Liver (tissue), 8 donors: ENCODE measurements at regions not wholly inside any gene's neighbourhood (a gene's known extent, or its start where the extent isn't known, plus 50 kb on each side); places are given as distances from the start of the nearest gene placed in this dataset.

ENCODE experiments used
- DNase-seq: peaks from one replicate; pipeline ENCODE4 v3.0.0-alpha.2; 2017; ENCODE audit warnings: low spot score
- H3K27ac ChIP-seq, 2 donors: one replicate each; pipeline ENCODE4 v1.7.0; 2013; ENCODE audit warnings: inconsistent platforms in 2 of 2, low read length in 2 of 2, control low read depth in 1 of 2, low read depth in 1 of 2, mild to moderate bottlenecking in 1 of 2
- H3K27me3 ChIP-seq, 4 donors: one replicate each; pipeline versions ENCODE4 v1.6.1 to v1.7.0; 2013; ENCODE audit warnings: low read length in 3 of 4, inconsistent platforms in 1 of 4, mild to moderate bottlenecking in 1 of 4, moderate library complexity in 1 of 4; ENCODE audit not compliant: control insufficient read depth in 4 of 4, insufficient read depth in 4 of 4
- H3K36me3 ChIP-seq, 4 donors: one replicate each; pipeline versions ENCODE4 v1.6.1 to v1.7.0; 2013; ENCODE audit warnings: low read length in 3 of 4, mild to moderate bottlenecking in 3 of 4, low read depth in 1 of 4, moderate library complexity in 1 of 4; ENCODE audit not compliant: control insufficient read depth in 4 of 4, insufficient read depth in 3 of 4
- H3K4me1 ChIP-seq, 4 donors: one replicate each; pipeline versions ENCODE4 v1.6.1 to v1.7.0; 2013; ENCODE audit warnings: low read length in 3 of 4, mild to moderate bottlenecking in 3 of 4, moderate library complexity in 1 of 4; ENCODE audit not compliant: control insufficient read depth in 4 of 4, insufficient read depth in 4 of 4
- H3K4me3 ChIP-seq, 3 donors: one replicate each; pipeline versions ENCODE4 v1.6.1 to v1.7.0; 2013; ENCODE audit warnings: low read length in 3 of 3, control low read depth in 1 of 3, low read depth in 1 of 3, mild to moderate bottlenecking in 1 of 3
- H3K9ac ChIP-seq, 2 donors: one replicate each; pipeline ENCODE4 v1.7.0; 2013; ENCODE audit warnings: low read length in 2 of 2, mild to moderate bottlenecking in 2 of 2, moderate library complexity in 2 of 2, control low read depth in 1 of 2, low read depth in 1 of 2
- H3K9me3 ChIP-seq, 4 donors: one replicate each; pipeline versions ENCODE4 v1.6.1 to v1.7.0; 2013; ENCODE audit warnings: low read length in 3 of 4; ENCODE audit not compliant: control insufficient read depth in 4 of 4
- EGR1 ChIP-seq, 2 donors: IDR thresholded peaks; 2 replicates each; pipeline ENCODE4 v1.6.1; 2016 to 2018; ENCODE audit warnings: antibody characterized with exemption in 2 of 2, low read depth in 2 of 2
- FOXA1 ChIP-seq: IDR thresholded peaks from 2 replicates; pipeline ENCODE4 v1.6.1; 2016; ENCODE audit warnings: antibody characterized with exemption
- FOXA2 ChIP-seq: IDR thresholded peaks from 2 replicates; pipeline ENCODE4 v1.6.1; 2016; ENCODE audit warnings: antibody characterized with exemption
- GABPA ChIP-seq, 2 donors: IDR thresholded peaks in 1 of 2; conservative IDR thresholded peaks in 1 of 2; 2 replicates each; pipeline ENCODE4 v1.6.1; 2016; ENCODE audit warnings: antibody characterized with exemption in 2 of 2, mild to moderate bottlenecking in 1 of 2, moderate library complexity in 1 of 2
- HNF4A ChIP-seq, 2 donors: conservative IDR thresholded peaks; 2 replicates each; pipeline ENCODE4 v1.6.1; 2016; ENCODE audit warnings: antibody characterized with exemption in 2 of 2, mild to moderate bottlenecking in 2 of 2
- HNF4G ChIP-seq: IDR thresholded peaks from 2 replicates; pipeline ENCODE4 v1.6.1; 2016; ENCODE audit warnings: antibody characterized with exemption
- JUND ChIP-seq, 2 donors: IDR thresholded peaks; 2 replicates each; pipeline ENCODE4 v1.6.1; 2016; ENCODE audit warnings: antibody characterized with exemption in 2 of 2
- NR2F2 ChIP-seq: IDR thresholded peaks from 2 replicates; pipeline ENCODE4 v1.6.1; 2016; ENCODE audit warnings: antibody characterized with exemption
- RAD21 ChIP-seq, 2 donors: IDR thresholded peaks; 2 replicates each; pipeline ENCODE4 v1.6.1; 2016; ENCODE audit warnings: antibody characterized with exemption in 2 of 2, mild to moderate bottlenecking in 2 of 2
- RXRA ChIP-seq, 2 donors: IDR thresholded peaks; 2 replicates each; pipeline ENCODE4 v1.6.1; 2017 to 2018; ENCODE audit warnings: antibody characterized with exemption in 2 of 2, mild to moderate bottlenecking in 1 of 2
- SP1 ChIP-seq: IDR thresholded peaks from 2 replicates; pipeline ENCODE4 v1.6.1; 2018; ENCODE audit warnings: antibody characterized with exemption, mild to moderate bottlenecking
- TAF1 ChIP-seq: conservative IDR thresholded peaks from 2 replicates; pipeline ENCODE4 v1.6.1; 2016; ENCODE audit warnings: antibody characterized with exemption, mild to moderate bottlenecking
- YY1 ChIP-seq: IDR thresholded peaks from 2 replicates; pipeline ENCODE4 v1.6.1; 2016; ENCODE audit warnings: antibody characterized with exemption, mild to moderate bottlenecking
- WGBS: extraction: QIAGEN DNeasy Blood & Tissue Kit; methylation state at CpG from one replicate; pipeline ENCODE4 v1.1.7; 2013; 5-methylcytosine and 5-hydroxymethylcytosine counted together
- TF ChIP-seq, protein P1 (sequence below): IDR thresholded peaks from 2 replicates; pipeline ENCODE4 v1.6.1; 2016; ENCODE audit warnings: antibody characterized with exemption
- TF ChIP-seq, protein P2 (sequence below): IDR thresholded peaks from 2 replicates; pipeline ENCODE4 v1.6.1; 2016; ENCODE audit warnings: antibody characterized with exemption
- TF ChIP-seq, protein P3 (sequence below): IDR thresholded peaks from 2 replicates; pipeline ENCODE4 v1.6.1; 2016; ENCODE audit warnings: antibody characterized with exemption, mild to moderate bottlenecking
- TF ChIP-seq, protein P4 (sequence below): IDR thresholded peaks from 2 replicates; pipeline ENCODE4 v1.6.1; 2016; ENCODE audit warnings: antibody characterized with exemption
- TF ChIP-seq, protein P5 (sequence below): fragments of 150-350 bp; IDR thresholded peaks from 2 replicates; pipeline ENCODE4 v1.5.1; 2017; ENCODE audit warnings: improper control_type of control experiment, low read depth, low read length; ENCODE audit not compliant: missing input control
- donor health status: healthy.
- donor health status: healthy.
- donor health status: healthy.
- donor health status: healthy.
- donor health status: healthy.

DNA sequence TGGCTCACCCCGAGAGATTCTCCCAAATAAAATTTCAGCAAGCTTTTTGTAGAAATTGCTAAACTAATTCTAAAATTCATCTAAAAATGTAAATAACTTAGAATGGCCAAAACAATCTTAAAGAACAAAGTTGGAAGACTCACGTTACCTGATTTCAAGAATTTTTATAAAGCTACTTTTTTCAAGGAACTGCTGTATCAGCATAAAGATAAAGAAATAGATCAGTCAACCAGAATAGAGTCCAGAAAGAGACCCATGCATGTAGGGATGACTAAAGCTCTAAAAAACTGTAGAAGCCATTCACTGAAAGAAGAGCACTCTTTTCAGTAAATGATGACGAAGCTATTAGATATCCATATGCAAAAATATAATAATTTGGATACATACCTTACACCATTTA, 652.1 kb downstream of the TBC1D32 start:
- H3K9me3 ChIP-seq, result no peaks in the 10 kb centered on the region
- no peak for DNase-seq
- TF ChIP-seq, protein P1, sequence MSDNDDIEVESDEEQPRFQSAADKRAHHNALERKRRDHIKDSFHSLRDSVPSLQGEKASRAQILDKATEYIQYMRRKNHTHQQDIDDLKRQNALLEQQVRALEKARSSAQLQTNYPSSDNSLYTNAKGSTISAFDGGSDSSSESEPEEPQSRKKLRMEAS, result no peak
- TF ChIP-seq HNF4A (conservative IDR thresholded peaks at IDR 0.05), result no peak
- TF ChIP-seq, protein P2, sequence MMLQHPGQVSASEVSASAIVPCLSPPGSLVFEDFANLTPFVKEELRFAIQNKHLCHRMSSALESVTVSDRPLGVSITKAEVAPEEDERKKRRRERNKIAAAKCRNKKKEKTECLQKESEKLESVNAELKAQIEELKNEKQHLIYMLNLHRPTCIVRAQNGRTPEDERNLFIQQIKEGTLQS, result no peak
- TF ChIP-seq, protein P3, sequence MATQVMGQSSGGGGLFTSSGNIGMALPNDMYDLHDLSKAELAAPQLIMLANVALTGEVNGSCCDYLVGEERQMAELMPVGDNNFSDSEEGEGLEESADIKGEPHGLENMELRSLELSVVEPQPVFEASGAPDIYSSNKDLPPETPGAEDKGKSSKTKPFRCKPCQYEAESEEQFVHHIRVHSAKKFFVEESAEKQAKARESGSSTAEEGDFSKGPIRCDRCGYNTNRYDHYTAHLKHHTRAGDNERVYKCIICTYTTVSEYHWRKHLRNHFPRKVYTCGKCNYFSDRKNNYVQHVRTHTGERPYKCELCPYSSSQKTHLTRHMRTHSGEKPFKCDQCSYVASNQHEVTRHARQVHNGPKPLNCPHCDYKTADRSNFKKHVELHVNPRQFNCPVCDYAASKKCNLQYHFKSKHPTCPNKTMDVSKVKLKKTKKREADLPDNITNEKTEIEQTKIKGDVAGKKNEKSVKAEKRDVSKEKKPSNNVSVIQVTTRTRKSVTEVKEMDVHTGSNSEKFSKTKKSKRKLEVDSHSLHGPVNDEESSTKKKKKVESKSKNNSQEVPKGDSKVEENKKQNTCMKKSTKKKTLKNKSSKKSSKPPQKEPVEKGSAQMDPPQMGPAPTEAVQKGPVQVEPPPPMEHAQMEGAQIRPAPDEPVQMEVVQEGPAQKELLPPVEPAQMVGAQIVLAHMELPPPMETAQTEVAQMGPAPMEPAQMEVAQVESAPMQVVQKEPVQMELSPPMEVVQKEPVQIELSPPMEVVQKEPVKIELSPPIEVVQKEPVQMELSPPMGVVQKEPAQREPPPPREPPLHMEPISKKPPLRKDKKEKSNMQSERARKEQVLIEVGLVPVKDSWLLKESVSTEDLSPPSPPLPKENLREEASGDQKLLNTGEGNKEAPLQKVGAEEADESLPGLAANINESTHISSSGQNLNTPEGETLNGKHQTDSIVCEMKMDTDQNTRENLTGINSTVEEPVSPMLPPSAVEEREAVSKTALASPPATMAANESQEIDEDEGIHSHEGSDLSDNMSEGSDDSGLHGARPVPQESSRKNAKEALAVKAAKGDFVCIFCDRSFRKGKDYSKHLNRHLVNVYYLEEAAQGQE, result no peak
- TF ChIP-seq, protein P4, sequence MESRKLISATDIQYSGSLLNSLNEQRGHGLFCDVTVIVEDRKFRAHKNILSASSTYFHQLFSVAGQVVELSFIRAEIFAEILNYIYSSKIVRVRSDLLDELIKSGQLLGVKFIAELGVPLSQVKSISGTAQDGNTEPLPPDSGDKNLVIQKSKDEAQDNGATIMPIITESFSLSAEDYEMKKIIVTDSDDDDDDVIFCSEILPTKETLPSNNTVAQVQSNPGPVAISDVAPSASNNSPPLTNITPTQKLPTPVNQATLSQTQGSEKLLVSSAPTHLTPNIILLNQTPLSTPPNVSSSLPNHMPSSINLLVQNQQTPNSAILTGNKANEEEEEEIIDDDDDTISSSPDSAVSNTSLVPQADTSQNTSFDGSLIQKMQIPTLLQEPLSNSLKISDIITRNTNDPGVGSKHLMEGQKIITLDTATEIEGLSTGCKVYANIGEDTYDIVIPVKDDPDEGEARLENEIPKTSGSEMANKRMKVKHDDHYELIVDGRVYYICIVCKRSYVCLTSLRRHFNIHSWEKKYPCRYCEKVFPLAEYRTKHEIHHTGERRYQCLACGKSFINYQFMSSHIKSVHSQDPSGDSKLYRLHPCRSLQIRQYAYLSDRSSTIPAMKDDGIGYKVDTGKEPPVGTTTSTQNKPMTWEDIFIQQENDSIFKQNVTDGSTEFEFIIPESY, result no peak
- TF ChIP-seq YY1, result no peak
- no peak for TF ChIP-seq EGR1 (IDR thresholded peaks at IDR 0.05; ENCODE audit: low read depth in 2 of 2)
- no peak for TF ChIP-seq FOXA1
- no peak for TF ChIP-seq RAD21 (IDR thresholded peaks at IDR 0.05)
- no peak for TF ChIP-seq HNF4G
- no peak for TF ChIP-seq GABPA (IDR thresholded peaks at IDR 0.05 in 1 of 2, conservative IDR thresholded peaks at IDR 0.05 in 1 of 2)
- no peak for TF ChIP-seq JUND (IDR thresholded peaks at IDR 0.05)
- TF ChIP-seq NR2F2, result no peak
- no peak for TF ChIP-seq FOXA2
- no peak for TF ChIP-seq RXRA (IDR thresholded peaks at IDR 0.05)
- TF ChIP-seq, protein P5, sequence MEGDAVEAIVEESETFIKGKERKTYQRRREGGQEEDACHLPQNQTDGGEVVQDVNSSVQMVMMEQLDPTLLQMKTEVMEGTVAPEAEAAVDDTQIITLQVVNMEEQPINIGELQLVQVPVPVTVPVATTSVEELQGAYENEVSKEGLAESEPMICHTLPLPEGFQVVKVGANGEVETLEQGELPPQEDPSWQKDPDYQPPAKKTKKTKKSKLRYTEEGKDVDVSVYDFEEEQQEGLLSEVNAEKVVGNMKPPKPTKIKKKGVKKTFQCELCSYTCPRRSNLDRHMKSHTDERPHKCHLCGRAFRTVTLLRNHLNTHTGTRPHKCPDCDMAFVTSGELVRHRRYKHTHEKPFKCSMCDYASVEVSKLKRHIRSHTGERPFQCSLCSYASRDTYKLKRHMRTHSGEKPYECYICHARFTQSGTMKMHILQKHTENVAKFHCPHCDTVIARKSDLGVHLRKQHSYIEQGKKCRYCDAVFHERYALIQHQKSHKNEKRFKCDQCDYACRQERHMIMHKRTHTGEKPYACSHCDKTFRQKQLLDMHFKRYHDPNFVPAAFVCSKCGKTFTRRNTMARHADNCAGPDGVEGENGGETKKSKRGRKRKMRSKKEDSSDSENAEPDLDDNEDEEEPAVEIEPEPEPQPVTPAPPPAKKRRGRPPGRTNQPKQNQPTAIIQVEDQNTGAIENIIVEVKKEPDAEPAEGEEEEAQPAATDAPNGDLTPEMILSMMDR, result no peak
- no peak for TF ChIP-seq SP1
- no peak for TF ChIP-seq TAF1
- H3K27me3 ChIP-seq, result no peaks in the 10 kb centered on the region
- no peak overlapping the region for H3K9ac ChIP-seq
- no peaks in the 10 kb centered on the region for H3K4me1 ChIP-seq
- no peak overlapping the region for H3K4me3 ChIP-seq
- H3K27ac ChIP-seq, result no peak overlapping the region
- no peaks in the 10 kb centered on the region for H3K36me3 ChIP-seq
- 70% methylated on average over 3 of the region's 3 CpGs for WGBS
